Nucleus accumbens (tissue), 56 donors: ENCODE measurements at regions not wholly inside any gene's neighbourhood (a gene's known extent, or its start where the extent isn't known, plus 50 kb on each side); places are given as distances from the start of the nearest gene placed in this dataset.

Experiments
- DNase-seq, 56 donors: peaks; one replicate each; lab custom pipeline; 2025; lab: John Stamatoyannopoulos, UW

DNA sequence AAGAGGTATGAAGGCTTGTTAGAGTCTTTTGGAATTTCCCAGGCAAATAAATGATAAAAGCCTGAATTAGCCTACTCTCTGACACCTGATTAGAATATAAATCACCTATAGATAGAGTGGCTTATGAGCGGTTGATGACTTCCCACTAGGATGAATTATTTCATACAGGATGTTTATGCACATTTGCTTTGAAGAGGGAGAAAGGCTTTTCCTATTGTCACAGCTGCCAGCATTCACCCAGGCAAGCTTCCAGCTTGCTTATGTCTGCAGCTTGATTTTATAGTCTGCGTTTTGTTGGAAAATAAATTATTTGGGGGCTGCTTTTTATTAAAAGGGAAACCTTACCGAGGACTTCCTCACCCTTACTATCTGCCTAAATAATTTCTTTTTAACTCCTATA lies 51.3 kb upstream of the EIF2S2 start:
- DNase-seq, result no peak

DNA sequence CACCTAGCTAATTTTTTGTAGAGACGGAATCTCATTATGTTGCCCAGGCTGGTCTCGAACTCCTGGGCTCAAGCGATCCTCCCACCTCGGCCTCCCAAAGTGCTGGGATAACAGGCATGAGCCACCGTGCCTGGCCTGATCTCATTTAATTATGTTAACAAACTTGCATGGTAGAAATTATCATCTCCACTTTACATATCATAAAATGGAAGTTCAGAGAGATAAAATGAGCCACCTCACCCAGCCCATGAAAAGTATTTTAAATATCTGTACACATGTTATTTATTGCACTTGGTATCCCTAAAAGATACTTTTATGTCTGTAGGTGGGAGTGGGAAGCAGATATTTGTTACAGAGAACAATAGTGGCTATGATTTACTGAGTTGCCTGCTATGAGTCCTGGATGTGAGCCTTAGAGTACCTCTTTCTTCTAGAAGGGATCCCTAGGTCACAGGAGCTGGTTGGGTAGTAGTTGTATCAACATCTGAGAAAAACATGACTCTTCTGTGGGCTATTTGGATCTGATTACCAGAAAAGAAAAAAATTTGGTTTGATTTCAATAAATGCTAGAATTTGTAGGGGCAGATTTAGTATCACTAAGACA lies 52.4 kb upstream of the EIF2S2 start:
- DNase-seq, result no peak

DNA sequence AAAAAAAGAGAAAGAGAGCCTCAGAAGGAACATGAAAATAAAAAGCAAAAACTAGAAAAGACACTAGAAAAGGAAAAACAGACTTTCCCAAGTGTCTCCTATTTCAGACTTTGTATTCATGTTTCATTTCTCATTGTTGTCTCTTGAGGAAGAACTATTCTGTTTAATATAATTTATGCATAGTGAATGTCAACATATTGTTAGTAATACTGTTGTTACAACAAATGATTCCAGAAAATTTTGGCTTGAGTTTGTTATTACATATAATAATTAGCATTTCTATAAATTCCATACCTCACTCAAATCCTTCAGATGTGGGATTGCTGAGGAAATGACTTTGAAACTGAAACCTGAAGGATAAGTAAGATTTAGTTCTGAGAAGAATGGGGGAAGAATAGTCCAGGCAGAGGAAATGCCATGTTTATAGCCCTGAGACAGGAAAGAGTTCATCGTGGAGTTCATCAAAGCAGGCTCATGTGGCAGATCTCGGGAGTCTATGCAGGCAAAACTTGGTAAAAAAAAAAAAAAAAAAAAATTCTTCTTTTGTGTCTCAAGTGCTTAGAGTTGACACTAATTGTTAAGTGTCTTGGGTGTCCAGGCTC lies 53.1 kb upstream of the EIF2S2 start:
- DNase-seq, result no peak

DNA sequence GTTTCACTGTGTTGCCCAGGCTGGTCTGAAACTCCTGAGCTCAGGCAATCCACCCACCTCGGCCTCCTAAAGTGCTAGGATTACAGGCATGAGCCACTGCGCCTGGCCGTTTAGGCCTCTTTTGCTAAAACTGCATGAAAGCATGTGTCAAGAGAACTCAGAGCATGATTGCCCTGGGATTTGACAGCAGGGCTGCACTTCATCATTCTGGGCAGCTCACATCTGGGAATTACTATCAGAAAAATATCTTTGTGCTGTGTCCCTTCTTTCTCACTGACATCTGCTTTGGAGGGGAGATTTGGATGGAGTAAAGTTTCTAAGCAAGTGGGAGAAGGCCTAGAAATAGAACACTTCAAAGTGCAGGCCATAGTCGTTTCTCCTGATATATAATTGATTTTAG lies 59.6 kb upstream of the EIF2S2 start:
- DNase-seq, result no peak

DNA sequence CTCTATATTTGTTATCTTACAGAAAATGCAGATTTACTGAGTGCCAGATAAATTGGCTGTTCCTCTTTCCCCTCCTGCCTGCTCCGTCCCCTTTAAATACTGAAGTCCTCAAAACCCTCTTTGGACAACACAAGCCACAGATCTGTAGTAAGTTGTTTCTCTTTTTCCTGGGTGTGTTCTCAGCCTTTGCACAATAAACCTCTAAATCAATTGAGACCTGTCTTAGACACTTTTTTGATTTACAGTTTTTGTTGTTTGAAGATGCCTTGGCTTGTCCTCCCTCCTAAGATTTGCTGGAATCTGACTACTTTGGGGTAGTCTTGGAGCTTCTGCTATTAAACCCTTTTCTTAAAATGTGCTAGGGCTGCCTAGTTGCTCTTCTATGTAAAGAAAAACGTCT lies 60.9 kb upstream of the EIF2S2 start:
- DNase-seq, result no peak

DNA sequence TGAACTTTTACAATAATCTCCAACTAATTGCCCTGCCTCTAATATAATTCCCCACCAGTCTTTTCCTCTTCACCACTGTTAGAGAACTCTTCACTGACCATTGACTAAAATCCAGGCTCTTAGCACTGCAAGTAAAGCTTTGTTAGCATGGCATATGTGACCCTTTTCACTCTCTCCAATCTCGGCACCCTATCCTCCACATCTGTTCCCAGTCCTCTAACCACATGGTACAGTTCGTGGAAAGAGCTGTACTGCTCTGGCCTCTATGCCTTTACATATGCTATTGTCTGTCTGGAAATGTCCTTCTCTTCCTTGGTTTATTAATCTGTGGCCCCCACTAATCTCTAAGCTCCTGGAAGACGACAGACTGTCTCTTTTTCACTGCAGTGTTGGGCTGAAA lies 63.0 kb upstream of the EIF2S2 start:
- DNase-seq, result no peak

DNA sequence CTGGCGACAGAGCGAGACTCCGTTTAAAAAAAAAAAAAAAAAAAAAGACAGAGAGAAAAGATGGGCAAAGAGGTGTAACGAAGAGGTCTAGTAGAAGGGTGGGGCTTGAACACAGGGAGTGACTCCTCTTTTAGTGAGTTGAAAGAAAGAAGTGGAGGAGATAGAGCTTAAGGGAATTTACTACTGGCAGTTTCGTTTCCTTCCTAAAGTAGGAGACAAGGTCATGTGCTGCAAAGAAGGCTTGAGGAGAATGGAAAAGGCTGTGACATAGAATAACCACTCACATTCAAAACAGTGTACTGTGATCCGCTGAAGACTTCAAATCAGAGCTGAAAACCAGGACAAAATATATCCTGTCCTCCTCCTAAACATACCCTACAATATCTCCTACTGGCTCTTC lies 63.8 kb upstream of the EIF2S2 start:
- no peak for DNase-seq

DNA sequence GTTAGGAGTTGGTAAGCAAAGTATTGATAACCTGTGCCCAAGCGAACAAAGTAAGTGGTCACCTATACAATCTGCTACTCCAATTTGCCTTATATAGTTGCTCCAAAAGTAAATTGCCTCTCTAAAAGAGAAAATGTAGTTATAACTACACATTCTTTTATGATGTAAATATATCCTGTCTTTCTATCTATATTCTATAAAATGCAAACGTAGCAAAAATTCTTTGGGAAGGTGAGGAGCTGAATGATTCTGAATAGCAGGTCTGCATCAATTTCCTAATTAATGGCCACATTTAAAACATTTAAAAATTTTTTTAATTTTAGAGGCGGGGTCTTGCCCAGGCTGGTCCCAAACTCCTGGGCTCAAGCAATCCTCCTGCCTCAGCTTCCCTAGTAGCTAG lies 64.2 kb upstream of the ASIP start:
- no peak for DNase-seq

DNA sequence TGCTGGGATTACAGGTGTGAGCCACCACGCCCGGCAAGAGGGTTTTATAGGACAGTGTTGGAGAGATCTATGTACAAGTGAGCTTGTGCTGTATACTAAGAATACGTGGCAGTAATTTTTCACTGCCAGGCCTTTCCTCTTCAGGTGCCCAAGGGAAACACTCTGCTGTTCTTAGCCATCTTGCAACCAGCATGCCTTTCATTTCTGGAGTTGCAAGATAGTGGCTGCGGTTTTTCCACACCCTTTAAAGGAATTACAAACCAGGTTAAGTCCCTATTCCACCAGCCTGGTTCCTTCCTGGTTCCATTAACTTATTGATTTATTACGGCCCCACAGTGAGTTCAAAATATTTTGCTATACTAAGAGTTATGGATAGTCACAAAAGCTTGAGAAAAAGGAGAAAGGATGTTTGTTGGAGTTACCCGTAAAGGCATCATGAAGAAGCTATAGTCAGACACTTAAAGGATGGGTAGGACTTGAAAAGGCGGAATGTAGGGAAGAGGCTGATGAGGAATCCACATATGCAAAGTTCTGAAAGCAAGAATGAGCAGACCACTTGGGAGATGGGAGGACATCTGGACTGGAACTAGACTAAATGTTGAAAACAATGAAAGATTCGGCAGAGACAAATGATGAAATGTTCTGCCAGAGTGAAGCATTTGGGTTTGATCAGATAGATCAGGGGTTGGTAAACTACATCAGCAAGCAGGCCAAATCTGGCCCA lies 61.4 kb upstream of the ASIP start:
- no peak for DNase-seq

DNA sequence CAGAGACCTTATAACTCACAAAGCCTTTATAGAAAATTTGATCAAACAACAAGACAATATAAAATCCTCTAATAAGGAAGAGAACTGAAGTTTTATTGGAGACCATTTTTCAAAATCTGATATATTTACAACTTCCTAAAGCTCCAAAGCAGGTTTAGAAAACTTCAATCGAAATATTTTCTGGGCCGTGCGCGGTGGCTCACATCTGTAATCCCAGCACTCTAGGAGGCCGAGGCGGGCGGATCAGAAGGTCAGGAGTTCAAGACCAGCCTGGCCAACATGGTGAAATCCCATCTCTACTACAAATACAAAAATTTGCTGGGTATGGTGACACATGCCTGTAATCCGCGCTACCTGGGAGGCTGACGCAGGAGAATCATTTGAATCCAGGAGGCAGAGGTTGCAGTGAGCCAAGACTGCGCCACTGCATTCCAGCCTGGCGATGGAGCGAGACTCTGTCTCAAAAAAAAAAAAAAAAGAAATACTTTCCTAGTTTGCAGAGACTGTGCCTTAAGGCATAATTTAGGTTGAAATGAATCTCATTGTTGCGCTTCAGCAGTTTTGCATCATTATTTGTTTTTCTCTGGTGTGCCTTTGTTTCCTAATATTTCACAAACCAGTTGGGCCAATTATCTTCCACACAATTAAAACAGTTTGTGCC lies 60.6 kb upstream of the ASIP start:
- no peak for DNase-seq

DNA sequence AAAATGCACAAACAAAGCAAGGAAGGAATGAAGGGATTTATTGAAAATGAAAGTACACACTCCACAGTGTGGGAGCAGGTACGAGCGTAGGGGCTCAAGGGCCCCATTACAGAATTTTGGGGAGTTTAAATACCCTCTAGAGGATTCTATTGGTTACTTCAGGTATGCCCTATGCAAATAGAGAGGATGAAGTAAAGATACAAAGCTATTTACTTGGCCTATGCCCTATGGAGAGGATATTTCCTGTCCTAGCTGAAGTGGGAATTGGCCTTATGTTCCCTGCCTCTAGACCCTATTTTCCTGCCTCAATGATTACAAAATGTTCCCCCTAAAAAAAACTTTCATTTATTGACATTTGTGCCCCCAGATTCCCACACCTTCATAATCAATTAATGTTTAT lies 59.7 kb upstream of the ASIP start:
- DNase-seq, result no peak

DNA sequence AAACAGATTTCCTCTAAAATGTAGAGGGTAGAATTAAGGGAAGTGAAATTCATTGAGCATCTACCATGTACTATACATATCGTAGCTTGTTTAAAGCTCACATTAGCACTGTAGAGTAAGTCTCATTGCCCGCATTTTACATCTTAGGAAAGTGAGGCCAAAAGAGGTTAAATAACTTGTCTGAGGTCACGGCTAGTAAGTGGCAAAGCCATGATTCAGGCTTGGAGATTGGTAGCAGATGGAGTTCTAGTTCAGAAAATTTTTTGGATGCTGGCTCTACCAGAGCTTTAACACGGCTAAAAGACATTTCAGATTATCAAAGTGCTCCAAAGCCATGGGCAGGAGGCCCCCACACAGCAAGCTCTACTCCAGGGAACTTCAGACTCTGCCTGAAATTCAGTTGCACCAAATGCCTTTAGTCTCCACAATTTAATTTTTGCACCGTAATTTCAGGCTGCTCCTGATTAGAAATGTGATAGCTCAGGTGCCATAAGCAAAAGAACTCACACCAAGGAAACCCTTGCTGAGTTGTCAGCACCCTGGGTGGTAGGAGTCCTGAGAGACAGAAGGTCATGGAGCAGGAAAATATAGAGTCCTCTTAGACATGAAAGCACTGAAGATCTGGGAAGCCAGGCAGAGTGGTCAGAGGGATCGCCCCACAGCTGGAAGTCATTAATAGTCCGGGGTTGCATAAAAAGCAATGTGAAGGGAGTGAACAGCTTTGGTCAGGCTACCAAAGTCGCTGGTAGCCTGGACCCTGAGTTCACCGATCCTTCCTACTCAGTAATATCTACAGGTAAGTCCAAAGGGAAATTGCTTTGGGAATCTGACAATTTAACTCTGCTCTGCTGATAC lies 55.2 kb upstream of the ASIP start:
- no peak for DNase-seq

DNA sequence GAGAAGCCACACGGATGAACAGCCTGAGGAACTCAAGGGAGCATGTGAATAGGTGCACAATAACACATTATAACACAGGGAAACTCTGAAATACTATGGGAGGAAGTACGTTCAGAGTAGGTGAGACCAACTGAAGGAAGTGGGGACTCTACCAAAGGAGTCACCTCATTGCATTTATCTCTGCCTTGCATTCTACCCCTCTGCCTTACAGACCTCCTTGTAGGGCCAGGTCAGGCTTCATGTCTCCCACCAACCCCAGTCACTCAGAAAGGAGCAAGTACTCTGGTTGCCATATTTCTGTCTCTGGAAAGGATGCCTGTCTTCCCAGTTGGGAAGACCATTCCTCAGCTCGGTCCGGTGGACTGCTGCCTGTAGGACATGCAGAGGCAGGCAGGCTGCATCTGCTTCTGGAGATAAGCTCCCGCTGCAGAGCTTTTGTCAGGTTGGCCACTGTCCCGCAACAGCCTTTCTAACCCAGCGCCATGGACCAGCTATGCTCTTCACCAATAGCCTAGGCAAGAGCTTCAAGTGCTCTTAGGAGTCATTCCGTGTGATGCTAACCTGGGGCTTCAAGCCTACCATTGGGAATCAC lies 51.6 kb upstream of the ASIP start:
- DNase-seq, result no peak

DNA sequence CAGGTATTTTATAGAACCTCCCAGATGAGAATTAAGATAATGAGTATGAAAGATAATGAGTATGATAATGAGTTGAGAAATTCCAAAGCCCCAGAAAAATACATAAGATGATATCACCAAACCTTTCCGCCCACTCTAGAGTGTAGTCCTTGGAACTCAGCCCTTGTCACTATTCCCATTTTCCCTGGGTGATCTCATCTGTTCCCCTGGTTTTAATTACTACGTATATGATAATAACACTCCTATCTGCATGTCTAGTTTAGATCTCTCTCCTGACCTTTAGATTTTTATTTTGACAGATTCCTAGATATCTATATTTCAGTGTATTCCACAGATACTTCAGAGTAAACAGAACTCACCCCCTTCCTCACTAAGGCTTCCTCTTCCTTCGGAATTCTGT lies 51.0 kb upstream of the ASIP start:
- no peak for DNase-seq

DNA sequence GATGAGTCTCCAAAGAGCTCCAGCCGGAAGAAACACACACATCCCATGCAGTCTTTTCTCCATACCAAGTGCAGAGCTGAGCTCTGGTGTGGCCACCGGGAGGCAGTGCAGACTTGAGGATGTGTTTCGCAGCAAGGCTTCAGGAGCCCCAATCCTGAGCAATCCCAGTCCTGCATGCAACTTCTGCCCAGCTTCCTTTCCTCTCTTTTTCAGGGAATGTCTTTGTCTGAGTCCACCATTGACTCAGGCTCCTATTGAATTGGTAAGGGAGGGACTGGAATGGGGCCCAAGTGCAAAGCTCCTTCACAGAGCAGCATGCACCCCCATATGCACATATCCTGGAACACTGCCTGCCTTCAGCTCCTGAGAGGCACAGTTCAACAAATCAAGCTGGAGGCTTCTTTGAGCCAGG lies 50.5 kb upstream of the ASIP start:
- peak in 55 of 56 donors; percentile 2 to 82 (median 45) for DNase-seq
